GM18873 (cell line): ENCODE measurements at regions not wholly inside any gene's neighbourhood (a gene's known extent, or its start where the extent isn't known, plus 50 kb on each side); places are given as distances from the start of the nearest gene placed in this dataset.
"Not testable (repeated sequence)": the region's sequence is repeated elsewhere in the genome, so short reads cannot be mapped to it uniquely, and the experiment has no call there.

Experiments used
- ATAC-seq: cut with Tn5 transposase; IDR thresholded peaks from one replicate; pipeline ENCODE4 v1.9.1; 2021; ENCODE audit warnings: mild to moderate bottlenecking, moderate library complexity, moderate number of reproducible peaks; ENCODE audit not compliant: unreplicated experiment, low FRiP score

- not testable (repeated sequence) for ATAC-seq
Observed at GRCh38 chr9:66824169-66824568, 76.4 kb upstream of the ZNF658 start.

- not testable (repeated sequence) for ATAC-seq
Observed at GRCh38 chr9:66829853-66830252, 70.7 kb upstream of the ZNF658 start.

GRCh38 chr9:66830777-66831497 is 69.6 kb upstream of the ZNF658 start:
- ATAC-seq, result not testable (repeated sequence)

GRCh38 chr9:66832222-66832621 is 68.3 kb upstream of the ZNF658 start:
- not testable (repeated sequence) for ATAC-seq

- ATAC-seq, result not testable (repeated sequence)
Observed at GRCh38 chr9:66837242-66837937, 63.1 kb upstream of the ZNF658 start.
